ENCODE measurements at regions not wholly inside any gene's neighbourhood (a gene's known extent, or its start where the extent isn't known, plus 50 kb on each side); places are given as distances from the start of the nearest gene placed in this dataset.
"Not testable (repeated sequence)": the region's sequence is repeated elsewhere in the genome, so short reads cannot be mapped to it uniquely, and the experiment has no call there.

GRCh38 chr12:59077575-59078426 is 157.5 kb upstream of the LRIG3 start:
- DNase-seq: no peak

GRCh38 chr12:59077153-59077552 is 156.8 kb upstream of the LRIG3 start:
- DNase-seq: no peak

GRCh38 chr12:59076622-59077021 is 156.3 kb upstream of the LRIG3 start:
- DNase-seq: no peak

GRCh38 chr12:59075968-59076490 is 155.7 kb upstream of the LRIG3 start:
- no peak for DNase-seq

DNA sequence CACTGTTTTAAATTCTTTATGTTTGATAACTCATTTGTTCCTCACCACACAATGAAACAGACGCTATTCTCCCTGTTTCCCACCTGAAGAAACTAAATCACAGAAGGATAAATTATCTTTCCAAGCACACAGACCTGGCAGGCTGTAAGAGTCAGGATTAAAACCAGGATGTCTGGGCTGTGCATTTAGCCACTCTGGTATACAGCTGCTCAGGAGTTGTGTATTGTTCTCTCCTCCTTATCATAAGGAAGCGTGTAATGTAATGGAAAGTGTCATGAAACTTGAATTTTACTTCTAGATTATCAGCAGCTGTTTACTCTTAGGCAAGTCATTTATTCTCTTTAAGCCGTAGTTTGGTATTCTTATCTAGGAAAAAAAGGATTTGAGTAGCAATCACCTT is 154.8 kb upstream of the LRIG3 start:
- no peak for DNase-seq

DNA sequence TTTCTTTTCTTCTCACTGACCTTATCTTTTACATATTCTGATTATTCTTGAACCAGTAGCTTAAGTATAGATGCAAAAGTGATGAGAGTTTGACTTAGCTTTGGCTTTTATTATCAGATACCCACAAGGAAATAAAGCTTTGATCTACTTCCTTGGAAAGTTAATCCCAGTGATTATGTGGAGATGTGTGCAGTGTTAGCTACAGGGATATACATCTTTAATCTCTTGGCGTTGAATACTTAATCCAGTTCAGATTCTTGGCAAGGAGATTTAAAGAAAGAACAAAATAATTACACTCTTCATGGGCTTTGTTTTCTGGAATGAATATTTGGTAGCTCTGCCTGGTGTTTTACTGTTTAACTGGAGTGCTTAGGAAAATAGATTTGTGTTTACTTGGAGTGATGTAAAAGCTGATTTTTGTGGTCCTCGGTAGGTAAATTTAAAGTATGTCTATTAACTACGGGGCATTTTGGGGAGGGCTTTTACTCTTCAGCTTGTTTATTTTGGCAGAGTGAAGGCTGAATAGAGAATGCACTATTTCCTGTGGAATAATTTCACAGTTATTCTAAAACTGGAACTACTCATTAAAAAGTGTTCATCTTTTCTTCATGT is 150.1 kb upstream of the LRIG3 start:
- no peak for DNase-seq

- DNase-seq: no peak
Measured at GRCh38 chr12:59069516-59069915, 149.2 kb upstream of the LRIG3 start.

GRCh38 chr12:59068436-59068835 is 148.1 kb upstream of the LRIG3 start:
- no peak for DNase-seq

DNA sequence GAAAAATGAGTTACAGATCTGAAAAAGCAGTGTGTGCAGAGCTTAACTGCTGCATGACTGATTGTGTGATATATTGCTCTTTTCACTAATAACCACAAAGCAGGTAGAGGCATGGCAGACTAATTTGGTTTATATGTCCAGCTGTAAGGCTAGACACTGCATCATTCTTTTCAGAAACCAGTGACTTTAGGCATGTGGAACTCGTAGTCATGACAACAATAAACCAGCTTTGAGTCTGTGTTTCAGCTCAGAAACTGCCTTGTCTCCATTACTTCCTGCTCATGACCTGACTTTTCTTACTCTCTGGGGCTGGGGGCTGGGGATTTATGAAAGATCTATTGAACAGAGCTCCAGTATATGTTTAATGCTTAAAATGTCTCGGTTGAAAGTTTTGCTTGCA is 146.8 kb upstream of the LRIG3 start:
- no peak for DNase-seq

- DNase-seq: no peak
Measured at GRCh38 chr12:59066445-59066844, 146.1 kb upstream of the LRIG3 start.

GRCh38 chr12:59059088-59059935 is 139.0 kb upstream of the LRIG3 start:
- DNase-seq: no peak

- DNase-seq: no peak
Measured at GRCh38 chr12:59056966-59057365, 136.7 kb upstream of the LRIG3 start.

GRCh38 chr12:59055204-59055860 is 135.0 kb upstream of the LRIG3 start:
- DNase-seq: no peak

- not testable (repeated sequence) for DNase-seq
Measured at GRCh38 chr12:59053266-59053899, 133.1 kb upstream of the LRIG3 start.

DNA sequence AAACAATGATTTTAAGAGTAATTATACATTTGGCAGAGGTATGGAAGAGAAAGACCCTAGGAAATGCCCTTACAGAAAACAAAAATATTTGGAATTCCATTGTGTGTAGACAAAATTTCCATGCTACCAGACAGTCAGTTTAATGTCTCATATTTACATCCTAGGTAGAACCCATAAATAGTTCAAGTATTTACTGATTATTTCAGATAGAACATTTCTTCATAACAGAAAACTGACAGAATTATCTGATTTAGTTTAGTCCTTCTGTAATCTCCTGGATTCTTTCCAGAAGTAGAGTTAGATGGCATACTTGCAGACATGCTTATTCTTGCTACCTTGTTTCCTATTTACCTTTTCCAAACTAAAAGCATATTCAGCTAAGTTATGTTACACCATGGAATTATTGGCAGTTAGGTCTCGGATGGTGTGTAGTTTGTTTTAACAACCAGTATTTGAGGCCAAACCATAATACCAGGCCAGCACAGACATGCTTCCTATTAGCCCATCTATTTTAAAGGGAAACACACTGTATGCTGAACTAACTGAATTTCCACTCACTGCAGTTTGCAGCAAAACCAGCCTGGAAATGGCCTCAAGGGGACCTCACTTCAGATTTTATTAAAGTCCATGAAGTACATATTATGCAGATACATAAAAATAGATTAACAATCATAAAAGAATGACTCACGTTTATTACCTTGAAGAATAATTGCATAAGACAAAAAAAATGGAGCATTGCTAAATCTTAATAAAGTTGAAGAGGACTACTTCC is 126.6 kb upstream of the LRIG3 start:
- DNase-seq: no peak

DNA sequence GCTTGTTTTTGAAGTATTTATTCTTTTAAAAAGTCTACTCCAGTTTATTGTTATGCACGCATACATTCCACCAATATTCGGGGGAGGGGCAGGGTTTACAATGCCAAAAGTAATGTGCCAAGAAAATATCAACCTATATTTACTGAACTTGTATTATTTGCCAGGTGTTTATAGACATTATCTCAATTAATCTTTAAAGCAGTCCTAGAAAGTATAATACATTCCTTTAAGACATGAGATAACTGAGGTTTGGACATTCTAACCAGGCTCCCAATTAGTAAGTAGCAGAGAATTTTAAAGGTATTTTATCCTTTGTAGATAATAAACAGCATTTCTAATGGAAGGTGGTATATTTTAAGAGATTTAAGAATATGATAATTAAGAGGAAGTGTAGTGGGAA is 124.5 kb upstream of the LRIG3 start:
- no peak for DNase-seq

GRCh38 chr12:59041241-59042121 is 121.2 kb upstream of the LRIG3 start:
- no peak for DNase-seq

GRCh38 chr12:59040656-59041055 is 120.4 kb upstream of the LRIG3 start:
- no peak for DNase-seq

DNA sequence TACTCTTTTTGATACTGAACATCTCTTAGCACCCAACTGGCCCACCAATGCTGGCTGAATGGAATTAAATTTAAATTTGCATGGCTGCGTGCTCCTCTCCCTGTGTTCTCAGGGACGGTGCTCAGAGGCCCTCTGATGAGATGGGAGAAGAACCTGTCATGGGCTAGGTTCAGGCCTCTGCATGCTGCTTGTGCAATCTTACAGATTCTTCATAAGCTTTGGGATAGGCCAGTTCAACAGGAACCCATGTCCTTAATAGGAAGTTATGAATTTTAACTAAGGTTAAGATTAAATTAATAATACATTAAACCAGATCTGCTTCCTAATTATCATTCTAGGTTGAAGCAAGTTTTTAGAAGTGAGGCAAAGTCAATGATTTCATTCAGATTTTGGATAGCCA is 119.7 kb upstream of the LRIG3 start:
- no peak for DNase-seq

DNA sequence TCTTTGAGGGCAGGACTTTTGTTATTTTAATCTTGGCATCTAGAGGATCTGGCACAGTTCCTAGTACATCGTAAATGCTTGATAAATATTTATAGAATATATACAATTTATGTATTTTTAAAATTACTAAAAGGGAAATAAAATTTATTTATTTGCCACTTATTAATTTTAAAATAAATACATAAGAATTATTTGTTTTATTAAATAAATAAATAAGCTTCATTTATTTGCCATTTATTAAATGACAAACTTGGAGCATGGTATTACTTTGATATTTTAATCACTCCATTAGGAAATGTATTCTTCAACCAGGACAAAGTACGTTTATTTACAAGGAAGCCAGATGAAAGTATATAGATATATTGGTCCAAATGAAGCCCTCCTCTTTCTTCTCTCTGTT is 118.7 kb upstream of the LRIG3 start:
- no peak for DNase-seq

Data from stimulated activated CD4-positive, alpha-beta T cell treated with anti-CD3 and anti-CD28 coated beads, Interleukin-1b, Interleukin-23, amount 100 ng/mL, for 48 hours (primary cell).